Mucosa of stomach (tissue), 1 donor: ENCODE measurements at regions not wholly inside any gene's neighbourhood (a gene's known extent, or its start where the extent isn't known, plus 50 kb on each side); places are given as distances from the start of the nearest gene placed in this dataset.

Source experiments
- H3K27me3 ChIP-seq: one replicate; pipeline ENCODE4 v1.7.0; 2013; ENCODE audit warnings: mild to moderate bottlenecking, low read length; ENCODE audit not compliant: control insufficient read depth, insufficient read depth
- H3K36me3 ChIP-seq: one replicate; pipeline ENCODE4 v1.7.0; 2013; ENCODE audit warnings: low read length; ENCODE audit not compliant: control insufficient read depth, insufficient read depth
- H3K4me1 ChIP-seq: one replicate; pipeline ENCODE4 v1.7.0; 2013; ENCODE audit warnings: mild to moderate bottlenecking, low read length; ENCODE audit not compliant: control insufficient read depth, insufficient read depth
- H3K4me3 ChIP-seq: one replicate; pipeline ENCODE4 v1.7.0; 2013; ENCODE audit warnings: low read length
- H3K9ac ChIP-seq: one replicate; pipeline ENCODE4 v1.7.0; 2013; ENCODE audit warnings: mild to moderate bottlenecking, low read length, moderate library complexity
- H3K9me3 ChIP-seq: one replicate; pipeline ENCODE4 v1.7.0; 2013; ENCODE audit warnings: mild to moderate bottlenecking, low read length, moderate library complexity; ENCODE audit not compliant: control insufficient read depth
- donor health status: Pancreatic carcinoma.

DNA sequence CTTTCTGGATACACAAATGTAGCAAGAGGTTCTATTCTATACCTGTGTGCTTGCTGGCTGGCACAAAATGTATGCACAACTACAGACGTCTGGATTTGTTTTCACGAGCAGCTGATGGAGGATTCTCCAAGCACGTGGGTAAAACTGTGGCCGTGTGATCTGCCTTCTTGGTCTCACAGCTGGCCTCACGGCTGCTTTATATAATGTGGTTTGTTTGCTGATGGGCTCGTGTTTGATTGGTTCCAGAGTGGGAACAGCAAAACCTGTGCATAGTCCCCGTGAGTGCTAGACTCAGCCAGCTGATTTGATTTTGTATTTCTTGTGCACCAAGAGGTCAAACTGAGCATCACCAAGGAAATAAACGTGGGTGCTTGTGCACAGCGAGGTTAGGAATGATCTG lies 262.6 kb upstream of the RPS6KA3 start:
- Histone ChIP-seq H3K9me3 (no peaks in the 10 kb centered on the region), H3K4me1 (no peaks in the 10 kb centered on the region), H3K27me3 (no peaks in the 10 kb centered on the region), H3K9ac (no peak overlapping the region), H3K36me3 (no peaks in the 10 kb centered on the region), H3K4me3 (no peak overlapping the region)

DNA sequence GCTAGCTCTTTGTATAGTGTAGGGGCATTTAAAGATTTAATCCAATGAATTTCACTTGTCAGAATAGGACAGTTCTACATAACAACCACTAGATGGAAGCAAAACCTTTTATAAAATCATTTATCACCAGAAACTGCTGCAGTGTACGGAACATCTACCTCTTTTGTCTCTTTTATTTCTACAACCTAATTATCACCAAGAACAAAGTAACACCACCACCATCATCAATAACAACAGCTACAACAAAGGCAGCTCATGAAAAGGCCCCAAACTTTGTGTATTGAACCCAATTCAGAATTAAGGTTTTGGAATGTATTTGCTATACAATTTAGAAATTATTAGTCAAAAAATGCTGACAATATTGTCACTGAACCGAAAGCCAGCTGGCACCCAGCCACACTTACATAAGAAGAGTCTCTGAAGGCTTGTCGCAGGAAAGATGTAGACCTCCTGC lies 260.9 kb upstream of the RPS6KA3 start:
- no peaks in the 10 kb centered on the region for H3K36me3 ChIP-seq
- H3K4me1 ChIP-seq, result no peaks in the 10 kb centered on the region
- no peaks in the 10 kb centered on the region for H3K9me3 ChIP-seq
- H3K4me3 ChIP-seq, result no peak overlapping the region
- H3K9ac ChIP-seq, result no peak overlapping the region
- no peaks in the 10 kb centered on the region for H3K27me3 ChIP-seq

DNA sequence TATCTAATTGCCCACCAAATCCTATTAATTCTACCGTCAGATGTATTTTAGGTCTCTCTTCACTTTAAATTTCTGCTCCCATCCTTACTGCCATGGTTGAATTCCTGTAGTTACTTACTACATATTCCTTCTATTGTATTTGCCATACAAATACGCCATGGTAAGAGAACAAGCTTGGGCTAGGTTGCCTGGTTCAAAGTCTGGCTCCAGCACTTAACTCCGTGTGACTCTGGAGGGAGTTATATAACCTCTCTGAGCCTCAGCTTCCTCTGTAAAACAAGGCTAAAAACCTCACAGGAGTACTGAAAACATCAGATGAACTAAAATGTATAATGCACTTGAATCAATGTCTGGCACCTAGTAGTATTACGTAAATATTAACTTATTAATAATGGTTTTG lies 260.3 kb upstream of the RPS6KA3 start:
- Histone ChIP-seq H3K36me3 (no peaks in the 10 kb centered on the region), H3K9me3 (no peaks in the 10 kb centered on the region), H3K9ac (no peak overlapping the region), H3K27me3 (no peaks in the 10 kb centered on the region), H3K4me3 (no peak overlapping the region), H3K4me1 (no peaks in the 10 kb centered on the region)

DNA sequence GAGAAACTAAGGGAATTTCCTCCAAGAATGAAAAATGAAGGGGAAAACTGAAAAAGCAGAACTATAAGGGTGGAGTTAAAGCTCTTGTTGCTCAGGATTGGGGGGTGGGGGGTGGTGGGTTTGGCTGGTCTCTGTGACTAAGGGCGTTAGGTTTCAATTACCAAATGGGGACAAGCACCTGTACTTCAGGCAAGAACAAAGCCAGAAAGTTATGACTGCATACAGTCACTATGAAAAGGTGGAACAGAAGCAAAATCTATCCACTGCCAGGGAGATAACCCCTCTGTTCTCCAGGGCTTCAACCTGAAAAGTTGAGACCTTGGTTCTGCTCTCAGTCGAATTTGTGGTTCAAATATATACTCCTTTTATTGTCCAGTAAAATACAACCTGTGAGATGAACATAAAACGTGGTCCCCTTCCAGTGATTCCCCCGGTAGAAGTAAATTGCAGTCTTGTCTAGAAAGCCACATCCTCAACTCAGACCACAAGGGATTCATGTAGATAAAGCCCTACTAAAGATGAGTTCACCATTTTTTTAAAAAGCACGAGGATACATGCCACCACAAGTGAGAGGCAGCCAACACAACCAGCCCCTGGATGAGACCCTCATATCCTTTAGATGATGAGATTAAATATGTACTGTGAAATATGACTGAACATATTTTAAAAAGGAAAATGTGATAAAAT lies 257.1 kb upstream of the RPS6KA3 start:
- Histone ChIP-seq H3K9me3 (no peaks in the 10 kb centered on the region), H3K36me3 (no peaks in the 10 kb centered on the region), H3K4me3 (no peak overlapping the region), H3K9ac (no peak overlapping the region), H3K27me3 (no peaks in the 10 kb centered on the region), H3K4me1 (no peaks in the 10 kb centered on the region)

DNA sequence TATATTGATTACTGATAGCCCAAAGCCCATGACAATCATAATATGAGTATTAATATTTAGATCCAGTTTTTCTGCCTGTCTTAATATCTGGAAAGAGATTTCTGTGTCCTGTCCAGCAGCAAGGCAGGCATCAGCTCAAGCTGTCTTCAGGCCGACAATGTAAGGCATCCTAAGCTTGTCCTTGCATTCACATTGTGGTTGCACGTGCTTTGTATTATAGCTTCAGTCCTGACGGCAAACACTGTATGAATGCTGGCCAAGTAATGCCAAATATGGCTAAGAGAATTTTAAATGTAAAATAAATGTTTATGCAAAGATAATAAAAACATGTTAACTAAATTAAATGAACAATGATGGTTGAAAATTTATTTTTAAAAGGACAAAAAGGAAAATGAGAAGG lies 255.7 kb upstream of the RPS6KA3 start:
- Histone ChIP-seq H3K4me3 (no peak overlapping the region), H3K27me3 (no peaks in the 10 kb centered on the region), H3K9ac (no peak overlapping the region), H3K9me3 (no peaks in the 10 kb centered on the region), H3K36me3 (no peaks in the 10 kb centered on the region), H3K4me1 (no peaks in the 10 kb centered on the region)

DNA sequence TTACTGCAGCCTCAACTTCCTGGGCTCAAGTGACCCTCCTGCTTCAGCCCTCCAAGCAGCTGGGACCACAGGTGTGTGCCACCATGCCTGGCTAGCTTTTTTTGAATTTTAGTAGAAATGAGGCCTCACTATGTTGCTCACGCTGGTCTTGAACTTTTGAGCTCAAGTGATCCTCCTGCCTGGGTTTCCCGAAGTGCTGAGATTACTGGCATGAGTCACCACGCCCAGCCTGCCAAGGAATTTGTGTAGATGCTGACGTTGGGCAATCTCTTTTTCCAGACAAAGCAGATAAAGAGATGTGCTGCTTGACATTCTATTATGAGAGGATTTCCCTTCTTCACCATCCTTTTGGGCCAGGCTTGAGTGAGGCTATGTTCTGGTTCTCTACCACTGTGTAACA lies 254.5 kb upstream of the RPS6KA3 start:
- Histone ChIP-seq H3K4me3 (no peak overlapping the region), H3K9ac (no peak overlapping the region), H3K27me3 (no peaks in the 10 kb centered on the region), H3K9me3 (no peaks in the 10 kb centered on the region), H3K36me3 (no peaks in the 10 kb centered on the region), H3K4me1 (no peaks in the 10 kb centered on the region)

DNA sequence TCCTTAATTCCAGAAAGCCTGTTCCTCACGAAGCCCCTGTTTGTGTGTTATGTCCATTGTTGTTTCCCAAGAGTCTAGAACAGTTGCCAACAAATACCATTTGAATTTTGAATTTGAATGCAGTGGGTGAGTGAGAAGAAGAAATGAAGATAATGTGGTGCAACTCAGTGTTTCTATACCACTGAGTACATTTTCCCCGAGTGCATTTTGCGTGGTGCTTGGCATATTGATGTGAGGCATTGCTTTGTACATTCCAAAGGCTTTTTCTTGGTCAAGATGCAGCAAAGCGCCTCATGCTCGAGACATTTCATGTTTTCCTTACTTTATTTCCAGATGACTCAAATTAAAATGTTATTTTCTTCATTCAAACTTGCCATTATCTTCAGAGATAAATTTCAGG lies 253.1 kb upstream of the RPS6KA3 start:
- H3K9ac ChIP-seq, result no peak overlapping the region
- no peaks in the 10 kb centered on the region for H3K4me1 ChIP-seq
- H3K9me3 ChIP-seq, result no peaks in the 10 kb centered on the region
- H3K4me3 ChIP-seq, result no peak overlapping the region
- H3K27me3 ChIP-seq, result no peaks in the 10 kb centered on the region
- H3K36me3 ChIP-seq, result no peaks in the 10 kb centered on the region

DNA sequence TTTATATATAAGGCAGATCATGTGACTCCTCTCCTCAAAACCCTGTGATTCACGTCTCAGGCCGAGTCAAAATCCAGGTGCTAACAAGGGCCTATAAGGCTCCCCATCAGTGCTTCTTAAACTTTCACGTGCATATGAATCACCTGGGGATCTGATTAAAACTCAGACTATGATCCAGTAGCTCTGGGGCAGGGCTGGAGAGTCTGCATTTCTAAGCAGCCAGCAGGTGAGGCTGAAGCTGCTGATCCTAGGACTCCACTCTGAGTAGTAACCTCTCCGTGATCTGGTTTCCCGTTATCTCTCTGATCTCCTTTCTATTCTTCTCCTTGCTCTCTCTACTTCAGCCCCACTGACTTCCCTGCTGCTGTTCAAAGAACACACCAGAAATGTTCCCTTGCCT lies 252.4 kb upstream of the RPS6KA3 start:
- Histone ChIP-seq H3K9me3 (no peaks in the 10 kb centered on the region), H3K4me3 (no peak overlapping the region), H3K36me3 (no peaks in the 10 kb centered on the region), H3K4me1 (no peaks in the 10 kb centered on the region), H3K9ac (no peak overlapping the region), H3K27me3 (no peaks in the 10 kb centered on the region)

DNA sequence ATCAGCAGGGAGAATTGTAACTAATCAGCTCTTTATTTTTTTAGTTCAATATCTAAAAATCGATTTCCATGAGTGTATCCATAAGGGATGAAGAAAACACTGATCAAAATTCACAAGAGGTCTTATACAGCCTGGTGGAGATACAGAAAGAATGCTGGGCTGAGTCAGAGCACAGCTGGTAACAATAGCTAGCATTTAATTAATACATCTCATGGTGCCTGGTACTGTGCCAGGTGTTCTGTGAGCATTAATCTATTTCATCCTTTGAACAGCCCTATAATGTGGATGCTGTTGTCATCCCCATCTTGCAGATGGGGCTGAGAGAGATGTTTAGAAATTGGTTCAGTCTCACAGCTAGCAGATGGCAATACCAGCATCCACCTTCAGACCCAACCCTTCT lies 250.9 kb upstream of the RPS6KA3 start:
- Histone ChIP-seq H3K9ac (no peak overlapping the region), H3K9me3 (no peaks in the 10 kb centered on the region), H3K4me3 (no peak overlapping the region), H3K27me3 (no peaks in the 10 kb centered on the region), H3K36me3 (no peaks in the 10 kb centered on the region), H3K4me1 (no peaks in the 10 kb centered on the region)

DNA sequence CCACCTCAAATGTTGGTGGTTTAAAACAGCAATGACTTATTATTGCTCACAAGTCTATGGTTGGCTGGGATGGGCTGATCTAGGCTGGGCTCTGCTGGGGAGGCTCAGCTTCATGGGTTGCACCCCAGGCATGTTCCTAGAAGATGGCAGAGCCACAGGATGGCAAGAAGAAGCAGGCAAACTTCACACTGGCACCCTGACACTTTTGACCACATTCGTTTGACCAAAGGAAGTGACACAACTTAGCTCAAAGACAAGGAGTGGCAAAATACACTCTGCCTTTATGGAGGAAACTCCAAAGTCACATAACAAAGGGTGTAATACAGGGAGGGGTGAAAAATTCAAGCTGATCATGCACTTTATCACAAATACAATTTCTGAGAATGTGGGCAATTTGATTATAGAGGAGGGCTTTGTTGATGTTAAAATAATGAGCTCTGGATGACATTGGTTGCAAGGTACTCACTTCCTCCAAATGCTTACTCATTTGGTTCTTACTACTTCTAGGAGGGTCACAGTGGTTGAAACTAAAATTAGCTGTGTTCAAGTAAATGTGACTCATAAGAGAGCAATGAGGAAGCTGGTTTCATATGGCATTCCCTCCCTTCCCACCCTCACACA lies 249.2 kb upstream of the RPS6KA3 start:
- Histone ChIP-seq H3K36me3 (no peaks in the 10 kb centered on the region), H3K9ac (no peak overlapping the region), H3K4me1 (no peaks in the 10 kb centered on the region), H3K9me3 (no peaks in the 10 kb centered on the region), H3K27me3 (no peaks in the 10 kb centered on the region), H3K4me3 (no peak overlapping the region)

DNA sequence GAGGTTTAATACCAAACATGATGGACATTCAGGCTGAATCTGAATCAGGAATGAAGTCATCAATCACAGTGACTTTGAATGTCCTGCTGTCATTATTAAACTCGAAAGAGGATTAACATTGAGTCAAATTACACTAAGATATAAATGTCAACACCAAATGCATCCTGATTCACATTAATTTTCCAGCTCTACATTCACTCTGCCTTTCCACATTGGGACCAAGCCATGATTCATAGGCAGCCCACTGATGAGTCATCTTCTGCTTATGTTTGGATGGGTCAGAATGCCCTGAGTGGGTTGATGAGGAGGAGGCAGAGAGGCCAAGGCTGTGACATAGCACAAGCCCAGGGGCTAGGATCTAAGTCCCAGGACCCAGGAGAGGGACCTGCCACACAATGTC lies 247.6 kb upstream of the RPS6KA3 start:
- Histone ChIP-seq H3K9ac (no peak overlapping the region), H3K27me3 (no peaks in the 10 kb centered on the region), H3K4me1 (no peaks in the 10 kb centered on the region), H3K36me3 (no peaks in the 10 kb centered on the region), H3K9me3 (no peaks in the 10 kb centered on the region), H3K4me3 (no peak overlapping the region)

DNA sequence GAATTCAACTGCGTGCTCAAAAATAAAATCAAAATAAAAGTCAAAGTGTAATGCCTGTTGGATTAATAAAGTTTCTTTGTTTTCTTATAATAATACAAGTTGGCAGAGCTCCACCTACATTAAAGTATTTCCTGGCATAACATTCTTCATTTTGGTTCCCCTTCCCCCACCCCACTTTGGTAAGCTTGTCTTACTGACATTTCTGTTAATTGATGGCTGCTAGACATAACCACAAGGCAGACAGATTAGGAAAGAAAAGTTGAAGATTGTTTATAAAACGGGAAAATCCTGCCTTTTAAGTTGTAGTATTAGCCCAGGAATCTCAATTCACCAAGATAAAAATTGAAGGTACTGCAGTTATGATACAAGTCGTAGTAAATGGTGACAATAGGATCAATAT lies 246.5 kb upstream of the RPS6KA3 start:
- Histone ChIP-seq H3K36me3 (no peaks in the 10 kb centered on the region), H3K27me3 (no peaks in the 10 kb centered on the region), H3K4me3 (no peak overlapping the region), H3K9me3 (no peaks in the 10 kb centered on the region), H3K4me1 (no peaks in the 10 kb centered on the region), H3K9ac (no peak overlapping the region)

DNA sequence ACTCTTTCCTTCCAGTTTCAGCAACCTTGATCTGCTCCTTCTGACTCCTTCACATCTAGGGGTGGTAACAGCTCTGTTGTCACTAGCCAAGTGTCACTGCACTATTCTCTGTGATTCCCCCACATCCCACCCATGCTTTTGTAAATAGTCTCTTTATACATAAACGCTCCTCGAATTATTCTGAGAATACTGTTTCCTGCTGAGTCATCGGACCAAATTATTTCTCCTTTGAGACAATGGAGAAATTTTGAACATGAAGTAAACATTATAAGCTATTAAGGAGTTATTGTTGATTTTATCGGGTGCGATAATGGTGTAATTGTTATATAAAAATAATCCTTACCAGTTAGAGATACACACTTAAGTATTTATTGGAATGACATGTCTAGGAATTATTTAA lies 245.1 kb upstream of the RPS6KA3 start:
- H3K4me3 ChIP-seq, result no peak overlapping the region
- no peaks in the 10 kb centered on the region for H3K27me3 ChIP-seq
- H3K36me3 ChIP-seq, result no peaks in the 10 kb centered on the region
- no peaks in the 10 kb centered on the region for H3K9me3 ChIP-seq
- H3K9ac ChIP-seq, result no peak overlapping the region
- H3K4me1 ChIP-seq, result no peaks in the 10 kb centered on the region
